ENCODE measurements at regions not wholly inside any gene's neighbourhood (a gene's known extent, or its start where the extent isn't known, plus 50 kb on each side); places are given as distances from the start of the nearest gene placed in this dataset.

DNA sequence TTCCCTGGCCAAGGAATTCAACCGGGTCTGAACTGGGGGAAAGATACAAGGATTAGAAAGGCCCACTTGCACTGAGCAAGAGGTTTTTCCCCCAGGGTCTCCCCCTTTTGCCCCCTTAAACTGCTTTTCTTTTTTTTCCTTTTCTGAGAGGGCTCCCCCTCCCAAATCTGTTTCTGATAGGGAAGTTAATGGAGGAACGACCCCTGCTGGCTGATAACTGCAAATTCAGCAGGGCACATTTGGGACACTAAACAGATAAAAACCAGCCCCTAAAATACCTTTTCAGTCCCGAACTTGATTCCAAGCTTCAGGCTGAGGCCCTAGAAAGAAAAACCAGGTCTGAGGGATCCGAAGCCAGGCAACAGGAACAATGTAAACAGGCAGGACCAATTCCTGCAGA, 1012.4 kb upstream of the CRIM1 start:
- H3K4me3 ChIP-seq (ENCODE audit: low read length), result no peak overlapping the region
- H3K9me3 ChIP-seq (ENCODE audit: insufficient read depth, low read length), result no peaks in the 10 kb centered on the region
- H3K9ac ChIP-seq (ENCODE audit: low read length), result no peak overlapping the region
- H3K27me3 ChIP-seq (ENCODE audit: low read depth, low read length), result no peaks in the 10 kb centered on the region
- H4K20me1 ChIP-seq (ENCODE audit: insufficient read depth, low read length), result no peaks in the 10 kb centered on the region
- H3K79me2 ChIP-seq (ENCODE audit: low read length), result no peaks in the 10 kb centered on the region
- no peaks in the 10 kb centered on the region for H3K36me3 ChIP-seq (replicated peaks; ENCODE audit: low read depth, low read length)
- no peak overlapping the region for H3K27ac ChIP-seq (ENCODE audit: low read length)
- TF ChIP-seq, protein P1, sequence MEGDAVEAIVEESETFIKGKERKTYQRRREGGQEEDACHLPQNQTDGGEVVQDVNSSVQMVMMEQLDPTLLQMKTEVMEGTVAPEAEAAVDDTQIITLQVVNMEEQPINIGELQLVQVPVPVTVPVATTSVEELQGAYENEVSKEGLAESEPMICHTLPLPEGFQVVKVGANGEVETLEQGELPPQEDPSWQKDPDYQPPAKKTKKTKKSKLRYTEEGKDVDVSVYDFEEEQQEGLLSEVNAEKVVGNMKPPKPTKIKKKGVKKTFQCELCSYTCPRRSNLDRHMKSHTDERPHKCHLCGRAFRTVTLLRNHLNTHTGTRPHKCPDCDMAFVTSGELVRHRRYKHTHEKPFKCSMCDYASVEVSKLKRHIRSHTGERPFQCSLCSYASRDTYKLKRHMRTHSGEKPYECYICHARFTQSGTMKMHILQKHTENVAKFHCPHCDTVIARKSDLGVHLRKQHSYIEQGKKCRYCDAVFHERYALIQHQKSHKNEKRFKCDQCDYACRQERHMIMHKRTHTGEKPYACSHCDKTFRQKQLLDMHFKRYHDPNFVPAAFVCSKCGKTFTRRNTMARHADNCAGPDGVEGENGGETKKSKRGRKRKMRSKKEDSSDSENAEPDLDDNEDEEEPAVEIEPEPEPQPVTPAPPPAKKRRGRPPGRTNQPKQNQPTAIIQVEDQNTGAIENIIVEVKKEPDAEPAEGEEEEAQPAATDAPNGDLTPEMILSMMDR (IDR thresholded peaks at IDR 0.05; ENCODE audit: low read depth, low read length), result peak; percentile 63
- TF ChIP-seq EZH2phosphoT487 (IDR thresholded peaks at IDR 0.05; ENCODE audit: low read depth), result no peak
- no peaks in the 10 kb centered on the region for H3K4me1 ChIP-seq (ENCODE audit: low read length)
- no peak overlapping the region for H2AFZ ChIP-seq (ENCODE audit: low read depth, low read length)
- no peak overlapping the region for H3K4me2 ChIP-seq (ENCODE audit: low read length)

DNA sequence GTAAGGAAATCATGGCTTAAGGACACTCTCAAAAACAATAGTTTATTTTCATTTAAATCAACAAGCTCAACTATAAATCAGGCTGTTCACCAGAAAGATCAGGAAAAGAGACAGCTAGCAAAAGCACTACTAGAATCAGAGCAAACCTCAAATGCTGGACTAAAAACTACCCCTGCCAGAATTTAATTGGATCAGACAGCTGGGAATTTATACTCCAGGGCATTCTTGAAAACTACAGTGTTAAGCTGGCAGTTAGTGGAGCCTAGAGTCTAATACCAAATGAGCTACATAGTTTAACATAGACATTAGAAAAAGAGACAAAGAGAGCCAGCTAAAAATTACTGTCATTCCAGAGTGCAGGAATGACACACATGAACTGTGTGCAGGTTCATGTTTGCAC, 1016.4 kb upstream of the CRIM1 start:
- Histone ChIP-seq H3K9ac (ENCODE audit: low read length) (no peak overlapping the region), H2AFZ (ENCODE audit: low read depth, low read length) (no peak overlapping the region), H3K36me3 (replicated peaks; ENCODE audit: low read depth, low read length) (no peaks in the 10 kb centered on the region), H3K79me2 (ENCODE audit: low read length) (no peaks in the 10 kb centered on the region), H3K4me3 (ENCODE audit: low read length) (no peak overlapping the region), H3K27ac (ENCODE audit: low read length) (no peak overlapping the region), H3K4me2 (ENCODE audit: low read length) (no peak overlapping the region), H4K20me1 (ENCODE audit: insufficient read depth, low read length) (no peaks in the 10 kb centered on the region), H3K4me1 (ENCODE audit: low read length) (no peaks in the 10 kb centered on the region), H3K27me3 (ENCODE audit: low read depth, low read length) (no peaks in the 10 kb centered on the region), H3K9me3 (ENCODE audit: insufficient read depth, low read length) (no peaks in the 10 kb centered on the region)
- no peak for TF ChIP-seq EZH2phosphoT487 (IDR thresholded peaks at IDR 0.05; ENCODE audit: low read depth)
- TF ChIP-seq, protein P1 (IDR thresholded peaks at IDR 0.05; ENCODE audit: low read depth, low read length), result no peak

DNA sequence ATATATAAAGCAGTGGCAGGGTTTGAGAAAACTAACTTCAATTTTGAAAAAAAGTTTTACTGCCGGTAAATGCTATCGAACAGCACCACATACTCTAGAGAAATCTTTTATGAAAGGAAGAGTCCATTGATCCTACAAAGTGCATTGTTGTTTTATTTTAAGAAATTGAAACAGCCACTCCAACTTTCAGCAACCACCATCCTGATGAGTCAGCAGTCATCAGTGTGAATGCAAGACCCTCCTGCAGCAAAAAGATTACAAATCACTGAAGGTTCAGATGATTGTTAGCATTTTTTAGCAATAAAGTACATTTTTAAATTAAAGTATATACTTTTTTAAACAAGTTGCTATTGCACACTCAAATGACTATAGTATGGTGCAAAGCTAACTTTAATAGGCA, 1017.7 kb upstream of the CRIM1 start:
- Histone ChIP-seq H3K27ac (ENCODE audit: low read length) (no peak overlapping the region), H3K9me3 (ENCODE audit: insufficient read depth, low read length) (no peaks in the 10 kb centered on the region), H3K9ac (ENCODE audit: low read length) (no peak overlapping the region), H2AFZ (ENCODE audit: low read depth, low read length) (no peak overlapping the region), H3K27me3 (ENCODE audit: low read depth, low read length) (no peaks in the 10 kb centered on the region), H3K36me3 (replicated peaks; ENCODE audit: low read depth, low read length) (no peaks in the 10 kb centered on the region), H3K79me2 (ENCODE audit: low read length) (no peaks in the 10 kb centered on the region), H3K4me1 (ENCODE audit: low read length) (no peaks in the 10 kb centered on the region), H4K20me1 (ENCODE audit: insufficient read depth, low read length) (no peaks in the 10 kb centered on the region), H3K4me2 (ENCODE audit: low read length) (no peak overlapping the region), H3K4me3 (ENCODE audit: low read length) (no peak overlapping the region)
- TF ChIP-seq, protein P1 (IDR thresholded peaks at IDR 0.05; ENCODE audit: low read depth, low read length), result no peak
- no peak for TF ChIP-seq EZH2phosphoT487 (IDR thresholded peaks at IDR 0.05; ENCODE audit: low read depth)

DNA sequence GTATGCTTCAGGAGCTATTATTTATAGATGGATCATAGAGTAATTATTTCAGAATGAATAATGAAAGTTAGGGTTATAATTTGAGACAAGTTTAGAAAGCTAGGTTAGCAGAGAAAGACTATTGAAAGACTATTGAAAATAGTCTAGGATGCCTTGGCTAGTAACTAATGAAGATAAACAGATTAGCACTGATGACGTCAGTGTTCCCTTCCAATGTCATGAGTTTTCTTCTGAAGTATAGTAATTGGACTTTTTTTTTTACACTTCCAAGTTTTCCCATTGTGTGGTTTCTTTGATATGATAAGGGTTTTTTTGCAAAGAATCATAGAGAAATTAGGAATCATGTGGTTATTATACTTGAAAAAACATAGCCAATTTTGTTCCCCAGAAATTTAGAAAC, 1041.5 kb upstream of the CRIM1 start:
- no peaks in the 10 kb centered on the region for H3K9me3 ChIP-seq (ENCODE audit: insufficient read depth, low read length)
- H4K20me1 ChIP-seq (ENCODE audit: insufficient read depth, low read length), result no peaks in the 10 kb centered on the region
- H3K4me2 ChIP-seq (ENCODE audit: low read length), result no peak overlapping the region
- H3K27ac ChIP-seq (ENCODE audit: low read length), result no peak overlapping the region
- no peaks in the 10 kb centered on the region for H3K27me3 ChIP-seq (ENCODE audit: low read depth, low read length)
- TF ChIP-seq, protein P1 (IDR thresholded peaks at IDR 0.05; ENCODE audit: low read depth, low read length), result no peak
- no peak for TF ChIP-seq EZH2phosphoT487 (IDR thresholded peaks at IDR 0.05; ENCODE audit: low read depth)
- no peak overlapping the region for H2AFZ ChIP-seq (ENCODE audit: low read depth, low read length)
- no peaks in the 10 kb centered on the region for H3K4me1 ChIP-seq (ENCODE audit: low read length)
- H3K9ac ChIP-seq (ENCODE audit: low read length), result no peak overlapping the region
- no peaks in the 10 kb centered on the region for H3K79me2 ChIP-seq (ENCODE audit: low read length)
- no peak overlapping the region for H3K4me3 ChIP-seq (ENCODE audit: low read length)
- no peaks in the 10 kb centered on the region for H3K36me3 ChIP-seq (replicated peaks; ENCODE audit: low read depth, low read length)

Measured in OCI-LY3 (cell line).